H1 (cell line): ENCODE measurements at regions not wholly inside any gene's neighbourhood (a gene's known extent, or its start where the extent isn't known, plus 50 kb on each side); places are given as distances from the start of the nearest gene placed in this dataset.

Experiments
- CTCF ChIA-PET: fragments of 300-600 bp; sonication (Branson Sonifier 250); formaldehyde crosslinking; loops from one replicate; lab custom pipeline; 2021; ENCODE audit not compliant: partially characterized antibody; lab: Charles Lee
- POLR2A ChIA-PET: fragments of 300-600 bp; sonication (Branson Sonifier 250); formaldehyde crosslinking; loops from one replicate; lab custom pipeline; 2021; ENCODE audit warnings: inconsistent platforms; ENCODE audit not compliant: partially characterized antibody; lab: Charles Lee
- DNase-seq, 2 experiments: peaks; one replicate each; pipeline versions ENCODE4 v3.0.0 to v3.0.0-alpha.2; 2010 to 2022; ENCODE audit warnings: low spot score in 2 of 2, low read depth in 1 of 2, mixed read lengths in 1 of 2
- FAIRE-seq: peaks from 2 replicates; lab custom pipeline; 2011; peaks lifted over from hg19 to GRCh38; lab: Jason Lieb, UNC
- H2AFZ ChIP-seq: 2 replicates; pipeline ENCODE4 v1.8.1; 2012; ENCODE audit warnings: low read length, inconsistent platforms
- H2AK5ac ChIP-seq: 2 replicates; pipeline ENCODE4 v1.6.1; 2013; ENCODE audit warnings: low read depth, low read length
- H2BK120ac ChIP-seq: replicated peaks from 2 replicates; pipeline ENCODE3; 2013; ENCODE audit warnings: low read depth, low read length, inconsistent platforms
- H2BK12ac ChIP-seq: 2 replicates; pipeline ENCODE4 v1.6.1; 2013; ENCODE audit warnings: low read depth, low read length
- H2BK15ac ChIP-seq: 2 replicates; pipeline ENCODE4 v1.6.1; 2013; ENCODE audit warnings: low read length
- H2BK20ac ChIP-seq: 2 replicates; pipeline ENCODE4 v1.6.1; 2013; ENCODE audit warnings: low read length
- H2BK5ac ChIP-seq: 2 replicates; pipeline ENCODE4 v1.6.1; 2013; ENCODE audit warnings: low read depth, low read length
- H3K14ac ChIP-seq: 2 replicates; pipeline ENCODE4 v1.6.1; 2013; ENCODE audit warnings: inconsistent platforms; ENCODE audit not compliant: insufficient read length
- H3K18ac ChIP-seq: 2 replicates; pipeline ENCODE4 v1.6.1; 2013; ENCODE audit warnings: low read length; ENCODE audit errors: extremely low read depth
- H3K23ac ChIP-seq: 2 replicates; pipeline ENCODE4 v1.6.1; 2013; ENCODE audit warnings: inconsistent platforms; ENCODE audit not compliant: insufficient read length
- H3K23me2 ChIP-seq: 2 replicates; pipeline ENCODE4 v1.6.1; 2013; ENCODE audit warnings: low read depth, low read length
- H3K27ac ChIP-seq: 2 replicates; pipeline ENCODE4 v1.6.1; 2011; ENCODE audit warnings: low read depth, low read length, inconsistent platforms
- H3K27me3 ChIP-seq, 4 experiments: replicated peaks in 1 of 4; 1 replicate in 1 of 4; 2 replicates in 3 of 4; pipeline versions ENCODE4 v1.6.1 to v1.8.1; 2011 to 2013; ENCODE audit warnings: low read length in 3 of 4, mild to moderate bottlenecking in 3 of 4, inconsistent platforms in 2 of 4, mixed read lengths in 2 of 4, moderate library complexity in 1 of 4; ENCODE audit not compliant: control insufficient read depth in 3 of 4, insufficient read depth in 3 of 4; ENCODE audit errors: extremely low read depth in 1 of 4
- H3K36me3 ChIP-seq, 4 experiments: 2 replicates each; pipeline versions ENCODE4 v1.6.1 to v1.8.1; 2011 to 2013; ENCODE audit warnings: mild to moderate bottlenecking in 4 of 4, low read length in 3 of 4, moderate library complexity in 2 of 4, control low read depth in 1 of 4, inconsistent platforms in 1 of 4; ENCODE audit not compliant: insufficient read depth in 4 of 4, control insufficient read depth in 2 of 4
- H3K4ac ChIP-seq: replicated peaks from 2 replicates; pipeline ENCODE3; 2013; ENCODE audit warnings: low read length, low read depth, mixed read lengths, inconsistent platforms; ENCODE audit not compliant: insufficient read length
- H3K4me1 ChIP-seq, 4 experiments: replicated peaks in 1 of 4; 1 replicate in 1 of 4; 2 replicates in 3 of 4; pipeline versions ENCODE4 v1.6.1 to v1.8.1; 2011 to 2013; ENCODE audit warnings: low read length in 3 of 4, inconsistent platforms in 2 of 4, mixed read lengths in 1 of 4; ENCODE audit not compliant: insufficient read depth in 4 of 4, control insufficient read depth in 3 of 4
- H3K4me2 ChIP-seq, 2 experiments: 2 replicates each; pipeline versions ENCODE4 v1.6.1 to v1.8.1; 2011 to 2013; ENCODE audit warnings: low read depth in 2 of 2, low read length in 2 of 2, control low read depth in 1 of 2, inconsistent platforms in 1 of 2, mild to moderate bottlenecking in 1 of 2; ENCODE audit not compliant: insufficient read depth in 1 of 2
- H3K4me3 ChIP-seq, 4 experiments: fragments of 200-600, 300-600 bp in 1 of 4; sonication (generic), shearing (Covaris generic), sonication (Bioruptor Twin) in 1 of 4; 2 replicates each; pipeline versions ENCODE4 v1.5.1 to v1.8.1; 2011 to 2016; ENCODE audit warnings: low read length in 4 of 4, low read depth in 3 of 4, control low read depth in 2 of 4, inconsistent platforms in 2 of 4, mild to moderate bottlenecking in 2 of 4, mixed read lengths in 1 of 4, moderate library complexity in 1 of 4; ENCODE audit not compliant: insufficient read depth in 2 of 4; ENCODE audit errors: extremely low read depth in 1 of 4
- H3K56ac ChIP-seq: replicated peaks from 2 replicates; pipeline ENCODE3; 2013; ENCODE audit warnings: low read depth, mild to moderate bottlenecking, mixed read lengths, low read length, inconsistent platforms; ENCODE audit not compliant: insufficient read length
- H3K79me1 ChIP-seq: 2 replicates; pipeline ENCODE4 v1.6.1; 2013; ENCODE audit warnings: low read depth, low read length, control low read depth
- H3K79me2 ChIP-seq, 2 experiments: 2 replicates each; pipeline versions ENCODE4 v1.6.1 to v1.8.1; 2012 to 2013; ENCODE audit warnings: low read length in 2 of 2, mild to moderate bottlenecking in 2 of 2, inconsistent platforms in 1 of 2; ENCODE audit not compliant: insufficient read depth in 2 of 2, control insufficient read depth in 1 of 2
- H3K9ac ChIP-seq, 4 experiments: replicated peaks in 1 of 4; 1 replicate in 1 of 4; 2 replicates in 3 of 4; pipeline versions ENCODE4 v1.6.1 to v1.8.1; 2011 to 2013; ENCODE audit warnings: low read depth in 3 of 4, low read length in 3 of 4, control low read depth in 2 of 4, mild to moderate bottlenecking in 2 of 4, moderate library complexity in 2 of 4, inconsistent platforms in 1 of 4; ENCODE audit errors: extremely low read depth in 1 of 4
- H3K9me3 ChIP-seq, 2 experiments: 2 replicates each; pipeline versions ENCODE4 v1.6.1 to v1.8.1; 2012 to 2013; ENCODE audit warnings: mild to moderate bottlenecking in 2 of 2, moderate library complexity in 2 of 2, control low read depth in 1 of 2, inconsistent platforms in 1 of 2, low read depth in 1 of 2, low read length in 1 of 2, mixed read lengths in 1 of 2; ENCODE audit not compliant: insufficient read depth in 2 of 2
- H4K20me1 ChIP-seq, 2 experiments: replicated peaks in 1 of 2; 2 replicates each; pipeline versions ENCODE3 to v1.8.1; 2011 to 2013; ENCODE audit warnings: inconsistent platforms in 2 of 2, low read length in 2 of 2, mild to moderate bottlenecking in 1 of 2; ENCODE audit not compliant: insufficient read depth in 2 of 2, control insufficient read depth in 1 of 2
- H4K5ac ChIP-seq: 2 replicates; pipeline ENCODE4 v1.6.1; 2013; ENCODE audit warnings: low read length, low read depth, mixed read lengths, inconsistent platforms; ENCODE audit not compliant: insufficient read length
- H4K8ac ChIP-seq: 2 replicates; pipeline ENCODE4 v1.8.0; 2013; ENCODE audit warnings: mild to moderate bottlenecking, moderate library complexity, low read length, inconsistent platforms; ENCODE audit not compliant: insufficient read depth; ENCODE audit errors: extremely low read depth
- H4K91ac ChIP-seq: replicated peaks from 2 replicates; pipeline ENCODE3; 2013; ENCODE audit warnings: low read length, mixed read lengths, inconsistent platforms; ENCODE audit not compliant: insufficient read length
- CHD2 ChIP-seq: IDR thresholded peaks from 2 replicates; pipeline ENCODE4 v1.6.1; 2012; ENCODE audit warnings: low read length, improper control_type of control experiment
- CREB1 ChIP-seq: IDR thresholded peaks from 2 replicates; pipeline ENCODE4 v1.6.1; 2012; ENCODE audit warnings: inconsistent platforms
- EZH2 ChIP-seq: fragments of 200-600 bp; sonication (generic); IDR thresholded peaks from 2 replicates; pipeline ENCODE4 v1.7.1; 2012; ENCODE audit warnings: low read depth, mild to moderate bottlenecking, moderate library complexity, low read length, inconsistent platforms; ENCODE audit not compliant: severe bottlenecking
- HDAC2 ChIP-seq, 2 experiments: fragments of 300-600 bp in 1 of 2; sonication (generic) in 1 of 2; IDR thresholded peaks; 2 replicates each; pipeline ENCODE4 v1.6.1; 2011 to 2012; ENCODE audit warnings: low read depth in 2 of 2, low read length in 2 of 2, mild to moderate bottlenecking in 2 of 2, moderate library complexity in 2 of 2, borderline replicate concordance in 1 of 2, inconsistent platforms in 1 of 2
- HDAC6 ChIP-seq: IDR thresholded peaks from one replicate; pipeline ENCODE4 v1.7.1; 2012; ENCODE audit warnings: low read depth, mild to moderate bottlenecking, inconsistent platforms, low read length, moderate library complexity
- JUN ChIP-seq: IDR thresholded peaks from 2 replicates; pipeline ENCODE4 v1.6.1; 2011; ENCODE audit warnings: low read depth, mild to moderate bottlenecking, improper control_type of control experiment, low read length
- NANOG ChIP-seq: IDR thresholded peaks from 2 replicates; pipeline ENCODE4 v1.6.1; 2011; ENCODE audit warnings: low read length, low read depth, mild to moderate bottlenecking, inconsistent platforms; ENCODE audit not compliant: insufficient read depth, poor library complexity, severe bottlenecking
- NRF1 ChIP-seq: IDR thresholded peaks from 2 replicates; pipeline ENCODE4 v1.6.1; 2011; ENCODE audit warnings: mild to moderate bottlenecking, low read depth, low read length, improper control_type of control experiment
- PHF8 ChIP-seq: fragments of 200-600 bp; sonication (generic); conservative IDR thresholded peaks from 2 replicates; pipeline ENCODE4 v1.7.1; 2012; ENCODE audit warnings: low read depth, mild to moderate bottlenecking, inconsistent platforms, low read length, moderate library complexity
- SIN3A ChIP-seq, 2 experiments: IDR thresholded peaks in 1 of 2; conservative IDR thresholded peaks in 1 of 2; 2 replicates each; pipeline ENCODE4 v1.6.1; 2011 to 2012; ENCODE audit warnings: low read length in 2 of 2, improper control_type of control experiment in 1 of 2, low read depth in 1 of 2, mild to moderate bottlenecking in 1 of 2
- SIRT6 ChIP-seq: IDR thresholded peaks from one replicate; pipeline ENCODE4 v1.7.1; 2012; ENCODE audit warnings: low read length, inconsistent platforms
- TEAD4 ChIP-seq: IDR thresholded peaks from 2 replicates; pipeline ENCODE4 v1.6.1; 2012; ENCODE audit warnings: low read depth, low read length, inconsistent platforms, mixed read lengths
- YY1 ChIP-seq: IDR thresholded peaks from 2 replicates; pipeline ENCODE4 v1.6.1; 2011; ENCODE audit warnings: low read depth, mild to moderate bottlenecking, low read length
- WGBS, 2 experiments: shearing (Covaris generic) in 1 of 2; methylation state at CpG; one replicate each; pipeline versions ENCODE4 v1.1.6 to v1.1.7; 2013 to 2015; ENCODE audit warnings: low lambda C conversion rate in 2 of 2, mixed read lengths in 2 of 2, inconsistent platforms in 1 of 2, low coverage in 1 of 2, missing lambda C conversion rate in 1 of 2; ENCODE audit not compliant: insufficient replicate concordance in 2 of 2, insufficient coverage in 1 of 2, insufficient read length in 1 of 2; ENCODE audit errors: extremely low coverage in 1 of 2, missing lambda C conversion rate in 1 of 2; 5-methylcytosine and 5-hydroxymethylcytosine counted together
- TF ChIP-seq, protein P1 (sequence below): IDR thresholded peaks from 2 replicates; pipeline ENCODE4 v1.6.1; 2011; ENCODE audit warnings: low read length, improper control_type of control experiment

DNA sequence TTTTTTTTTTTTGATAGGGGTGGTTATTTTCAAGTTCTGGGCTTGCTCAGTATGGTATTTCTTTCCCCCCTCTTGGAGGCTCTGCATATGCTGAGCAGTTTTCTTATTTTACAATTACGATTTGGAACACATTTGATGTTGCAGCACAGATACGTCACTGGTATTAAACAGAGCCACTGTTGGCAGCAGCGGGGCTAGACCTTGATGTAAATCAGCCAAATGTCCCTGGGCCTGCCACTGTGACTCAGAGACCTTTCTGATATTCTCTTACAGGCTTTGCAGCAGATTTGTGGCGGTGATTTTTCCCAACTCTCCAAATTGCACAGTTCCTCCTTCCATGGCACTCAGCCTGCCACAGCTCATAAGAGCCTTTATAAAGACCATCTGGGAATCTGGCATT lies 81.1 kb downstream of the VMA21 start:
- Histone ChIP-seq H4K8ac (no peak overlapping the region), H2AK5ac (no peak overlapping the region), H3K27ac (no peak overlapping the region), H2BK20ac (no peak overlapping the region), H3K23me2 (no peaks in the 10 kb centered on the region), H3K23ac (no peak overlapping the region), H3K4me3 (no peak overlapping the region), H2AFZ (no peak overlapping the region), H3K4me1 (peaks cover 0 to 5% (median 2%) of the 10 kb centered on the region in 4 experiments; a peak in 1 of 7 replicates), H3K18ac (no peak overlapping the region), H3K79me2 (no peaks in the 10 kb centered on the region), H3K4ac (no peak overlapping the region), H3K4me2 (no peak overlapping the region), H3K79me1 (no peaks in the 10 kb centered on the region), H4K20me1 (no peaks in the 10 kb centered on the region), H3K36me3 (no peaks in the 10 kb centered on the region), H3K27me3 (no peaks in the 10 kb centered on the region), H2BK12ac (no peak overlapping the region), H3K9ac (no peak overlapping the region), H4K91ac (no peak overlapping the region), H4K5ac (no peak overlapping the region), H3K56ac (no peak overlapping the region), H3K14ac (no peak overlapping the region), H2BK15ac (no peak overlapping the region), H2BK5ac (no peak overlapping the region), H3K9me3 (no peaks in the 10 kb centered on the region), H2BK120ac (no peak overlapping the region)
- POLR2A ChIA-PET, result no interaction called here
- no peak for FAIRE-seq
- DNase-seq, result no peak
- 92% methylated on average over 4 of the region's 4 CpGs; no CpG with 5 or more reads in 1 of the 2 experiments for WGBS, 2 experiments
- CTCF ChIA-PET, result no interaction called here
- no peak for TF ChIP-seq PHF8
- no peak for TF ChIP-seq EZH2
- no peak for TF ChIP-seq NRF1
- TF ChIP-seq SIRT6, result no peak
- TF ChIP-seq, protein P1, sequence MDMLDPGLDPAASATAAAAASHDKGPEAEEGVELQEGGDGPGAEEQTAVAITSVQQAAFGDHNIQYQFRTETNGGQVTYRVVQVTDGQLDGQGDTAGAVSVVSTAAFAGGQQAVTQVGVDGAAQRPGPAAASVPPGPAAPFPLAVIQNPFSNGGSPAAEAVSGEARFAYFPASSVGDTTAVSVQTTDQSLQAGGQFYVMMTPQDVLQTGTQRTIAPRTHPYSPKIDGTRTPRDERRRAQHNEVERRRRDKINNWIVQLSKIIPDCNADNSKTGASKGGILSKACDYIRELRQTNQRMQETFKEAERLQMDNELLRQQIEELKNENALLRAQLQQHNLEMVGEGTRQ, result no peak
- TF ChIP-seq CHD2, result no peak
- no peak for TF ChIP-seq SIN3A (conservative IDR thresholded peaks at IDR 0.05 in 1 of 2, IDR thresholded peaks at IDR 0.05 in 1 of 2; ENCODE audit: low read depth in 1 of 2, low read length in 2 of 2)
- no peak for TF ChIP-seq HDAC2 (IDR thresholded peaks at IDR 0.05; ENCODE audit: borderline replicate concordance in 1 of 2, low read depth in 2 of 2, low read length in 2 of 2)
- no peak for TF ChIP-seq HDAC6
- no peak for TF ChIP-seq NANOG
- TF ChIP-seq CREB1, result no peak
- no peak for TF ChIP-seq TEAD4
- TF ChIP-seq JUN, result no peak
- no peak for TF ChIP-seq YY1
